Right lobe of liver (tissue), 4 donors: ENCODE measurements at regions not wholly inside any gene's neighbourhood (a gene's known extent, or its start where the extent isn't known, plus 50 kb on each side); places are given as distances from the start of the nearest gene placed in this dataset.

Source experiments
- POLR2A ChIP-seq: fragments of 450-650 bp; IDR thresholded peaks from one replicate; pipeline ENCODE4 v1.6.1; 2017; ENCODE audit warnings: antibody characterized with exemption, mild to moderate bottlenecking
- TF ChIP-seq, protein P1 (sequence below), 4 donors: fragments of 200-600 bp in 3 of 4; fragments of 450-650 bp in 1 of 4; IDR thresholded peaks; one replicate each; pipeline versions ENCODE4 v1.5.1 to v1.8.0; 2016 to 2022; ENCODE audit warnings: antibody characterized with exemption in 4 of 4, mild to moderate bottlenecking in 2 of 4
- donor health status: DM: no; HTN: no; CAD: no.
- donor health status: DM: no; HTN: no; CAD: no.
- donor health status: DM: no; HTN: yes; CAD: no.

DNA sequence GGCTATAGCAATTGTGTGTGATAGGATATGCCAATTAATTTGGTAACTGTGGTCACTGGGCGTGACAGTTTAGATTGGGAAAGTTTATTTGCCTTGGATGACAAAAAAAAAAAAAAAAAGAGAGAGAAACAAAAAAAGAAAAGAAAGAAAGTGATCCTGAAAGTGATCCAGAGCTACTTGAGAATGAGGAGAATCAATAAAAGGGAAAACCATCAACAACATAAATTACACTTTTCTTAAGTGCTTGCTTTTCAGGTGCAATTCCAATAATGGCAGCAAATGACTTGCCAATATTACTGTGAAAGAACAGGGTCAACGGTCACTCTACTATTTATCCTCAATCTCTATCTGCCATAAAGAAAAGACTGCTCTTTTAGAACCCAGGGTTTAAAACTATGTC is 191.8 kb upstream of the SEMA3C start:
- TF ChIP-seq, protein P1, sequence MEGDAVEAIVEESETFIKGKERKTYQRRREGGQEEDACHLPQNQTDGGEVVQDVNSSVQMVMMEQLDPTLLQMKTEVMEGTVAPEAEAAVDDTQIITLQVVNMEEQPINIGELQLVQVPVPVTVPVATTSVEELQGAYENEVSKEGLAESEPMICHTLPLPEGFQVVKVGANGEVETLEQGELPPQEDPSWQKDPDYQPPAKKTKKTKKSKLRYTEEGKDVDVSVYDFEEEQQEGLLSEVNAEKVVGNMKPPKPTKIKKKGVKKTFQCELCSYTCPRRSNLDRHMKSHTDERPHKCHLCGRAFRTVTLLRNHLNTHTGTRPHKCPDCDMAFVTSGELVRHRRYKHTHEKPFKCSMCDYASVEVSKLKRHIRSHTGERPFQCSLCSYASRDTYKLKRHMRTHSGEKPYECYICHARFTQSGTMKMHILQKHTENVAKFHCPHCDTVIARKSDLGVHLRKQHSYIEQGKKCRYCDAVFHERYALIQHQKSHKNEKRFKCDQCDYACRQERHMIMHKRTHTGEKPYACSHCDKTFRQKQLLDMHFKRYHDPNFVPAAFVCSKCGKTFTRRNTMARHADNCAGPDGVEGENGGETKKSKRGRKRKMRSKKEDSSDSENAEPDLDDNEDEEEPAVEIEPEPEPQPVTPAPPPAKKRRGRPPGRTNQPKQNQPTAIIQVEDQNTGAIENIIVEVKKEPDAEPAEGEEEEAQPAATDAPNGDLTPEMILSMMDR (IDR thresholded peaks at IDR 0.05), result no peak
- no peak for TF ChIP-seq POLR2A
